ENCODE measurements at regions not wholly inside any gene's neighbourhood (a gene's known extent, or its start where the extent isn't known, plus 50 kb on each side); places are given as distances from the start of the nearest gene placed in this dataset.
"Not testable (repeated sequence)": the region's sequence is repeated elsewhere in the genome, so short reads cannot be mapped to it uniquely, and the experiment has no call there.

- H3K18ac ChIP-seq (ENCODE audit: low read depth, low read length); H2AK5ac ChIP-seq (ENCODE audit: low read depth, low read length); H4K8ac ChIP-seq (ENCODE audit: low read depth in 2 of 2, low read length in 2 of 2); H4K5ac ChIP-seq (ENCODE audit: low read depth, low read length); CTCF ChIA-PET; H3K79me1 ChIP-seq (ENCODE audit: low read depth in 1 of 2, low read length in 2 of 2); H3K14ac ChIP-seq (replicated peaks; ENCODE audit: low read depth, low read length); H3K4me3 ChIP-seq (ENCODE audit: insufficient read depth, low read depth, low read length); H3K4ac ChIP-seq (ENCODE audit: low read depth, low read length); H2AFZ ChIP-seq (replicated peaks; ENCODE audit: low read length, poor library complexity); H3K9me3 ChIP-seq (ENCODE audit: control insufficient read depth, insufficient read depth, low read length); H4K20me1 ChIP-seq (ENCODE audit: insufficient read depth, low read length); H3K27me3 ChIP-seq (ENCODE audit: control insufficient read depth, insufficient read depth, low read length); POLR2A ChIA-PET (ENCODE audit: unreplicated experiment); H3K9ac ChIP-seq (ENCODE audit: low read depth, low read length); ATAC-seq (ENCODE audit: low read depth); H2BK5ac ChIP-seq (ENCODE audit: low read depth, low read length, poor library complexity, severe bottlenecking); BruUV-seq (replicated peaks); dilution Hi-C loops (cut with HindIII; ENCODE audit: low sequenced_read_pairs, unreplicated experiment); H3K4me2 ChIP-seq (ENCODE audit: low read depth, low read length); H3K27ac ChIP-seq (ENCODE audit: insufficient read depth, low read length); H3K56ac ChIP-seq (ENCODE audit: extremely low read depth, insufficient read depth, low read length); H3K36me3 ChIP-seq (ENCODE audit: control insufficient read depth, insufficient read depth, low read length); H3K9me1 ChIP-seq (ENCODE audit: insufficient read depth, low read length); H2BK15ac ChIP-seq (ENCODE audit: low read depth, low read length); in situ Hi-C loops (cut with MboI; ENCODE audit: low sequenced_read_pairs); H2AK9ac ChIP-seq (replicated peaks; ENCODE audit: low read depth, low read length, poor library complexity); DNase-seq; H3K23ac ChIP-seq (ENCODE audit: low read depth, low read length); H2BK20ac ChIP-seq (ENCODE audit: low read depth, low read length); H4K91ac ChIP-seq (ENCODE audit: insufficient read depth, low read depth, low read length); intact Hi-C loops (cut with micrococcal nuclease): not testable (repeated sequence)
- peaks cover 25% of the 10 kb centered on the region for H3K4me1 ChIP-seq (ENCODE audit: control insufficient read depth, insufficient read depth, low read length)
- 100% methylated on average over 1 of the region's 15 CpGs; no CpG with 5 or more reads in 1 of the 2 experiments for WGBS, 2 experiments (ENCODE audit: extremely low coverage in 2 of 2, insufficient read length in 1 of 2)
- H2BK120ac ChIP-seq (ENCODE audit: low read depth, low read length): peak overlapping the region; percentile 31; the same call in 1 of the 2 replicates
Measured at GRCh38 chr16:29153307-29153706, 168.5 kb downstream of the LAT start.

GRCh38 chr16:29152544-29153031 lies 167.7 kb downstream of the LAT start:
- H4K5ac ChIP-seq (ENCODE audit: low read depth, low read length); H3K14ac ChIP-seq (replicated peaks; ENCODE audit: low read depth, low read length); H2BK5ac ChIP-seq (ENCODE audit: low read depth, low read length, poor library complexity, severe bottlenecking); POLR2A ChIA-PET (ENCODE audit: unreplicated experiment); DNase-seq; H3K23ac ChIP-seq (ENCODE audit: low read depth, low read length); H2AK9ac ChIP-seq (replicated peaks; ENCODE audit: low read depth, low read length, poor library complexity); H3K9me1 ChIP-seq (ENCODE audit: insufficient read depth, low read length); H3K4me2 ChIP-seq (ENCODE audit: low read depth, low read length); H3K27ac ChIP-seq (ENCODE audit: insufficient read depth, low read length); H3K27me3 ChIP-seq (ENCODE audit: control insufficient read depth, insufficient read depth, low read length); intact Hi-C loops (cut with micrococcal nuclease); H2BK15ac ChIP-seq (ENCODE audit: low read depth, low read length); dilution Hi-C loops (cut with HindIII; ENCODE audit: low sequenced_read_pairs, unreplicated experiment); H3K4me3 ChIP-seq (ENCODE audit: insufficient read depth, low read depth, low read length); H4K20me1 ChIP-seq (ENCODE audit: insufficient read depth, low read length); H3K56ac ChIP-seq (ENCODE audit: extremely low read depth, insufficient read depth, low read length); CTCF ChIA-PET; in situ Hi-C loops (cut with MboI; ENCODE audit: low sequenced_read_pairs); H4K8ac ChIP-seq (ENCODE audit: low read depth in 2 of 2, low read length in 2 of 2); H3K9ac ChIP-seq (ENCODE audit: low read depth, low read length); H3K79me1 ChIP-seq (ENCODE audit: low read depth in 1 of 2, low read length in 2 of 2); H2AFZ ChIP-seq (replicated peaks; ENCODE audit: low read length, poor library complexity); H3K36me3 ChIP-seq (ENCODE audit: control insufficient read depth, insufficient read depth, low read length); H2BK20ac ChIP-seq (ENCODE audit: low read depth, low read length); H3K9me3 ChIP-seq (ENCODE audit: control insufficient read depth, insufficient read depth, low read length); H2AK5ac ChIP-seq (ENCODE audit: low read depth, low read length); BruUV-seq (replicated peaks); ATAC-seq (ENCODE audit: low read depth): not testable (repeated sequence)
- H3K4me1 ChIP-seq (ENCODE audit: control insufficient read depth, insufficient read depth, low read length): peaks cover 22% of the 10 kb centered on the region
- peak overlapping the region; percentile 60; the same call in 1 of the 2 replicates for H3K4ac ChIP-seq (ENCODE audit: low read depth, low read length)
- peak overlapping the region; percentile 34; the same call in 1 of the 2 replicates for H4K91ac ChIP-seq (ENCODE audit: insufficient read depth, low read depth, low read length)
- peak overlapping the region; percentile 61; the same call in 1 of the 2 replicates for H2BK120ac ChIP-seq (ENCODE audit: low read depth, low read length)
- H3K18ac ChIP-seq (ENCODE audit: low read depth, low read length): peak overlapping the region; percentile 33; the same call in 1 of the 2 replicates
- WGBS, 2 experiments (ENCODE audit: extremely low coverage in 2 of 2, insufficient read length in 1 of 2): no CpG with 5 or more reads among the region's 12 CpGs

Measured in IMR-90 (cell line).